ENCODE measurements at regions not wholly inside any gene's neighbourhood (a gene's known extent, or its start where the extent isn't known, plus 50 kb on each side); places are given as distances from the start of the nearest gene placed in this dataset.

GRCh38 chr18:78876868-78877267 is 102.8 kb upstream of the SALL3 start:
- FAIRE-seq (no peak), DNase-seq (ENCODE audit: low spot score) (no peak), ATAC-seq (no peak)
- no TSS peak for BruUV-seq (replicated peaks)
- H3K36me3 ChIP-seq (replicated peaks in 1 of 2; ENCODE audit: control insufficient read depth in 1 of 2, insufficient read depth in 2 of 2, low read length in 2 of 2) = no peaks in the 10 kb centered on the region
- H3K4me2 ChIP-seq (ENCODE audit: low read depth, low read length) = no peak overlapping the region
- H3K27ac ChIP-seq (ENCODE audit: extremely low read length, insufficient read depth, low read length) = no peak overlapping the region
- ChIA-PET POLR2A (no interaction called here), CTCF (ENCODE audit: low intra/inter-chr PET ratio, low total read pairs) (no interaction called here)
- H3K4me3 ChIP-seq (replicated peaks in 1 of 3; ENCODE audit: insufficient read depth in 1 of 3, low read depth in 2 of 3, low read length in 3 of 3) = no peak overlapping the region
- in situ Hi-C loops (cut with HindIII; ENCODE audit: extremely low pct_ligation_motif_present, low pct_unique_long_range_greater_than_20kb) (no loop called here), intact Hi-C loops (cut with micrococcal nuclease; ENCODE audit: unreplicated experiment) (no loop called here)
- H3K79me2 ChIP-seq (ENCODE audit: insufficient read depth, low read length) = no peaks in the 10 kb centered on the region
- peaks cover 0 to 24% of the 10 kb centered on the region in 2 experiments; a peak in 2 of 5 replicates for H3K27me3 ChIP-seq (ENCODE audit: control insufficient read depth in 1 of 2, insufficient read depth in 2 of 2, low read length in 2 of 2)
- H4K20me1 ChIP-seq (ENCODE audit: insufficient read depth, low read length) = no peaks in the 10 kb centered on the region
- no peaks in the 10 kb centered on the region for H3K4me1 ChIP-seq (ENCODE audit: insufficient read depth, low read length)
- under 1% methylated on average over 8 of the region's 8 CpGs for WGBS (ENCODE audit: low lambda C conversion rate)
- H3K9me3 ChIP-seq (ENCODE audit: low read length) = no peaks in the 10 kb centered on the region
- H3K9ac ChIP-seq (ENCODE audit: insufficient read depth, low read depth, low read length) = no peak overlapping the region
- H2AFZ ChIP-seq (ENCODE audit: low read length) = no peak overlapping the region
- TF ChIP-seq AHDC1 (CRISPR knock-in tag; IDR thresholded peaks at IDR 0.05; ENCODE audit: borderline replicate concordance) (no peak), ZNF276 (CRISPR knock-in tag; IDR thresholded peaks at IDR 0.05; ENCODE audit: low read depth) (no peak), CBX5 (CRISPR knock-in tag; IDR thresholded peaks at IDR 0.05; ENCODE audit: borderline replicate concordance) (no peak), ARID3A (IDR thresholded peaks at IDR 0.05; ENCODE audit: low read depth, low read length) (no peak), ZFP36 (IDR thresholded peaks at IDR 0.05; ENCODE audit: borderline replicate concordance, low read depth, low read length, partially characterized antibody) (no peak), AGO1 (IDR thresholded peaks at IDR 0.05; ENCODE audit: low read depth, low read length, poor library complexity, severe bottlenecking) (no peak), NFRKB (IDR thresholded peaks at IDR 0.05) (no peak), ZNF616 (CRISPR knock-in tag; IDR thresholded peaks at IDR 0.05; ENCODE audit: low read depth) (no peak), FOXJ3 (CRISPR knock-in tag; IDR thresholded peaks at IDR 0.05; ENCODE audit: borderline replicate concordance) (no peak), PTBP1 (IDR thresholded peaks at IDR 0.05; ENCODE audit: low read depth, low read length, poor library complexity, severe bottlenecking) (no peak), KAT2B (IDR thresholded peaks at IDR 0.05; ENCODE audit: borderline replicate concordance, low read depth, low read length) (no peak), KMT2B (CRISPR knock-in tag; IDR thresholded peaks at IDR 0.05) (no peak), RXRB (CRISPR knock-in tag; IDR thresholded peaks at IDR 0.05; ENCODE audit: borderline replicate concordance) (no peak)

Data from HepG2 (cell line).